Suprapubic skin (tissue), 4 donors: ENCODE measurements at regions not wholly inside any gene's neighbourhood (a gene's known extent, or its start where the extent isn't known, plus 50 kb on each side); places are given as distances from the start of the nearest gene placed in this dataset.
A peak's percentile ranks its signal among the peaks of the same experiment; 100 is the strongest.

Experiments
- DNase-seq, 2 donors: peaks; one replicate each; pipeline ENCODE4 v3.0.0-alpha.2; 2019; ENCODE audit warnings: low spot score in 2 of 2
- H3K27ac ChIP-seq: fragments of 200-600 bp; sonication (generic); one replicate; pipeline ENCODE4 v1.5.1; 2019
- H3K27me3 ChIP-seq: fragments of 200-600 bp; sonication (generic); one replicate; pipeline ENCODE4 v1.5.1; 2019
- H3K36me3 ChIP-seq: fragments of 200-600 bp; sonication (generic); one replicate; pipeline ENCODE4 v1.5.1; 2019
- H3K4me1 ChIP-seq: fragments of 200-600 bp; sonication (generic); one replicate; pipeline ENCODE4 v1.5.1; 2019
- H3K4me3 ChIP-seq: fragments of 200-600 bp; sonication (generic); one replicate; pipeline ENCODE4 v1.5.1; 2019; ENCODE audit warnings: mild to moderate bottlenecking
- H3K9me3 ChIP-seq: fragments of 200-600 bp; sonication (generic); one replicate; pipeline ENCODE4 v1.5.1; 2019
- CTCF ChIP-seq, 2 donors: fragments of 200-600 bp in 1 of 2; fragments of 450-650 bp in 1 of 2; sonication (generic) in 1 of 2; IDR thresholded peaks; one replicate each; pipeline ENCODE4 v1.5.1; 2016 to 2019; ENCODE audit warnings: antibody characterized with exemption in 2 of 2, mild to moderate bottlenecking in 1 of 2, moderate library complexity in 1 of 2
- EP300 ChIP-seq: sonication (generic); formaldehyde crosslinking; IDR thresholded peaks from one replicate; pipeline ENCODE4 v1.6.1; 2017; ENCODE audit warnings: antibody characterized with exemption
- POLR2A ChIP-seq, 2 donors: fragments of 450-650 bp; IDR thresholded peaks; one replicate each; pipeline ENCODE4 v1.6.1; 2017; ENCODE audit warnings: antibody characterized with exemption in 2 of 2, mild to moderate bottlenecking in 2 of 2, moderate library complexity in 2 of 2
- POLR2AphosphoS5 ChIP-seq, 3 donors: sonication (generic); formaldehyde crosslinking; IDR thresholded peaks; one replicate each; pipeline ENCODE4 v1.6.1; 2017; ENCODE audit warnings: antibody characterized with exemption in 3 of 3
- WGBS: methylation state at CpG from one replicate; pipeline ENCODE4 v1.1.5; 2018; 5-methylcytosine and 5-hydroxymethylcytosine counted together

- no peaks in the 10 kb centered on the region for H3K4me1 ChIP-seq
- no peak for TF ChIP-seq POLR2A (IDR thresholded peaks at IDR 0.05)
- TF ChIP-seq CTCF (IDR thresholded peaks at IDR 0.05) = no peak
- no peak for TF ChIP-seq POLR2AphosphoS5 (IDR thresholded peaks at IDR 0.05)
- TF ChIP-seq EP300 = no peak
- WGBS = 89% methylated on average over 2 of the region's 2 CpGs
- no peak overlapping the region for H3K27ac ChIP-seq
- no peaks in the 10 kb centered on the region for H3K9me3 ChIP-seq
- H3K27me3 ChIP-seq = no peaks in the 10 kb centered on the region
- H3K36me3 ChIP-seq = no peaks in the 10 kb centered on the region
- H3K4me3 ChIP-seq = no peak overlapping the region
- no peak for DNase-seq
These were observed 519.3 kb upstream of the MKI67 start for GRCh38 chr10:128645486-128645885.

- Histone ChIP-seq H3K27me3 (no peaks in the 10 kb centered on the region), H3K27ac (no peak overlapping the region), H3K4me1 (no peaks in the 10 kb centered on the region), H3K9me3 (no peaks in the 10 kb centered on the region), H3K4me3 (no peak overlapping the region), H3K36me3 (no peaks in the 10 kb centered on the region)
- 91% methylated on average over 10 of the region's 10 CpGs for WGBS
- no peak for TF ChIP-seq POLR2AphosphoS5 (IDR thresholded peaks at IDR 0.05)
- no peak for TF ChIP-seq POLR2A (IDR thresholded peaks at IDR 0.05)
- TF ChIP-seq CTCF (IDR thresholded peaks at IDR 0.05) = no peak
- TF ChIP-seq EP300 = no peak
- DNase-seq = peak in 1 of 2 donors; percentile 53
These were observed 520.7 kb upstream of the MKI67 start for GRCh38 chr10:128646956-128647355.

- Histone ChIP-seq H3K9me3 (no peaks in the 10 kb centered on the region), H3K4me1 (no peaks in the 10 kb centered on the region), H3K4me3 (no peak overlapping the region), H3K27me3 (no peaks in the 10 kb centered on the region), H3K36me3 (no peaks in the 10 kb centered on the region), H3K27ac (no peak overlapping the region)
- no peak for DNase-seq
- 66% methylated on average over 10 of the region's 11 CpGs for WGBS
- TF ChIP-seq EP300 = no peak
- TF ChIP-seq POLR2A (IDR thresholded peaks at IDR 0.05) = no peak
- no peak for TF ChIP-seq CTCF (IDR thresholded peaks at IDR 0.05)
- TF ChIP-seq POLR2AphosphoS5 (IDR thresholded peaks at IDR 0.05) = no peak
These were observed 531.3 kb upstream of the MKI67 start for GRCh38 chr10:128657548-128657947.

GRCh38 chr10:128660726-128661125 lies 534.5 kb upstream of the MKI67 start:
- no peaks in the 10 kb centered on the region for H3K36me3 ChIP-seq
- DNase-seq = no peak
- no peak for TF ChIP-seq POLR2A (IDR thresholded peaks at IDR 0.05)
- no peak for TF ChIP-seq CTCF (IDR thresholded peaks at IDR 0.05)
- no peak for TF ChIP-seq POLR2AphosphoS5 (IDR thresholded peaks at IDR 0.05)
- TF ChIP-seq EP300 = no peak
- no peak overlapping the region for H3K4me3 ChIP-seq
- WGBS = 62% methylated on average over 5 of the region's 5 CpGs
- no peaks in the 10 kb centered on the region for H3K4me1 ChIP-seq
- H3K27ac ChIP-seq = no peak overlapping the region
- H3K9me3 ChIP-seq = no peaks in the 10 kb centered on the region
- no peaks in the 10 kb centered on the region for H3K27me3 ChIP-seq

GRCh38 chr10:128661404-128662197 lies 535.4 kb upstream of the MKI67 start:
- Histone ChIP-seq H3K9me3 (no peaks in the 10 kb centered on the region), H3K4me3 (no peak overlapping the region), H3K27ac (no peak overlapping the region), H3K4me1 (no peaks in the 10 kb centered on the region), H3K36me3 (no peaks in the 10 kb centered on the region), H3K27me3 (no peaks in the 10 kb centered on the region)
- DNase-seq = no peak
- WGBS = 75% methylated on average over 7 of the region's 7 CpGs
- TF ChIP-seq POLR2AphosphoS5 (IDR thresholded peaks at IDR 0.05) (no peak), CTCF (IDR thresholded peaks at IDR 0.05) (no peak), POLR2A (IDR thresholded peaks at IDR 0.05) (no peak), EP300 (no peak)
